CD4-positive, alpha-beta T cell treated with Interleukin-17A for 1 hour (primary cell): ENCODE measurements at regions not wholly inside any gene's neighbourhood (a gene's known extent, or its start where the extent isn't known, plus 50 kb on each side); places are given as distances from the start of the nearest gene placed in this dataset.

Source experiments
- DNase-seq: peaks from one replicate; pipeline ENCODE4 v3.0.0-alpha.2; 2020

GRCh38 chr15:87131067-87131466, 1051.4 kb downstream of the AGBL1 start:
- DNase-seq = no peak

DNA sequence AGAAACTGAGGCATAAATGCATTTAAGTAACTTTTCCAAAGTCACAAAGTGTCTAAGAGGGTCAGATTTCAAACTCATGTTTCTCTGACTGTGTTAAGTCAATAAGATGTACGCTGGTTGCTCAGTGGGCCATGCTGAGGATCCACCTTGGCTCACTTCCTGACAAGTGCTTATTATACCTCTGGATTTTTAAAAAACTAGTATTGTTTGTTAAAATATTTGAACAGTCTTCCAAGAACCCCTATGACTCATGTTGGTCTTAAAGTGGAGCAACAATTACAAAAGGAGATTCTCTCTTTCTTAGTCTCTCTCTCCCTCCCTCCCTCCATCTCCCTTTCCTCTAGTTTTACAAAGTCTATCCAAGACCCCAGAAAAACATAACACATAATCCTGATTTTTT, 1050.2 kb downstream of the AGBL1 start:
- DNase-seq = no peak

DNA sequence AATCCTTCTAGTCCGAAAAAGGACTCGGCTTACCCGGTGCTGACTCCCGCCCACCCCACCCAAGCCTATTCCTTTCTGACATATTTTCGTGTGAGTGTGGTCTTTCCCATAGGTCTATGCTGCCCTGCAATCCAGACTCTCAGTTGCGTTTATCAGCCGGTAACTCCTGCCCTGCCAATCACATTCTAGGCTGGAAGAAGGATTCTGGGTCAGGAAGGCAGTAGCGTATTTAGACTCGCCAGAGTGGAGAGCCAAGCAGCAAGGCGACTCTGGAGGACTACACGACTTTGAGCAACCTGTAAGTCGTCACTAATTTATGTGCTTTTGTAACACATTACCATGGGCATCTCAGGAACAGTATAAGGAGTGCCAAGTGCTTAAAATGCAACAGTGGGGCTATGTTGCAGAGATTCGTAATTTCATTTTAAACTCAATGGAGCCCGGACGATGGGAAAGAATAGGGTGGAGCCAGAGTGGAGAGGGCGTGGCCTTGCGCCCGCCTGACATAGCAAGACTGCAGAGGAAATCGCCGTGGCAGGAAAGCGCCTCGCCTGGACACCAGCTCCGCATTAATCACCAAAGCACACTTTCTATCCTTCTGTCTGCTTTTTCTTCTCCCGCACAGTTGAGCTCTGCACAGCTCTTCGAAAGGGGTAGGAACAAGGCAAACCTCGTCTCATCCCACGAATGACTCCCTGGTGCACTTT, 1044.2 kb downstream of the AGBL1 start:
- DNase-seq = no peak

GRCh38 chr15:87121336-87121735, 1041.7 kb downstream of the AGBL1 start:
- no peak for DNase-seq

DNA sequence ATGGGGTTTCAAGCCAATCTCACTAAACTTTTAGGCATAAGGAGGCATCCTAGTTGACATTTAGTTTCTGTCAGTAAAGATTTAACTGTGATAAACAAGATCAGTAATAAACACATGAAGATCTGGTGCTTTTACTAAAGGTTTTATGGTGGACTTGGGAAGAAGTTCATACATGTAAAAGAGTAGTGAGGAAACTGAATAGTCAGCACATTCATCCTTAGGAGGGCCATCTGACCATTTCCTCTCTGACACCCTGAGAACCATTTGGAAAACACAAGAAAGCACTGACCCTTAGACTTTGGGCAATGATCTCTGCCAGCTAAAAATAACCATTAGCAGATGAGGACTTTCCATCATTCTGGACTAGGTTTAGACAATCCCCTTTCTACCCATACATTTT, 1040.9 kb downstream of the AGBL1 start:
- no peak for DNase-seq

DNA sequence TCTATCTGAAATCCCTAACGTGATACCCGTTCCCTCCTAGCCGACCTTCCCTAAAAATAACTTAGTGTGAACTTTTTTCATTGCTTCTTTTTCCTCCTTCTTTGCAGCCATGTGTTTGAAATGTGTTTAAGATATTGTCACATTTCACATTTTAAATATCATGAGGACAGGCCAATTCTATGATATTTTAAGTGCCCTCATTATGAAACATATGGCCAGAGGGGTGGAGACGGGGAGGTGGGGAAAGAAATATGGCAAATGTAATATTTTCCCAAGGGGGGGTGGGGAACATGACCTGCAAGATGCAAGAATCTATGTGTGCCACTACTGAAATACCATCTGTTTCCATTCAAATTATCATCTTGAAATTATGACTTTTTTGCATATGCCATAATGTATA, 1039.2 kb downstream of the AGBL1 start:
- DNase-seq = no peak

DNA sequence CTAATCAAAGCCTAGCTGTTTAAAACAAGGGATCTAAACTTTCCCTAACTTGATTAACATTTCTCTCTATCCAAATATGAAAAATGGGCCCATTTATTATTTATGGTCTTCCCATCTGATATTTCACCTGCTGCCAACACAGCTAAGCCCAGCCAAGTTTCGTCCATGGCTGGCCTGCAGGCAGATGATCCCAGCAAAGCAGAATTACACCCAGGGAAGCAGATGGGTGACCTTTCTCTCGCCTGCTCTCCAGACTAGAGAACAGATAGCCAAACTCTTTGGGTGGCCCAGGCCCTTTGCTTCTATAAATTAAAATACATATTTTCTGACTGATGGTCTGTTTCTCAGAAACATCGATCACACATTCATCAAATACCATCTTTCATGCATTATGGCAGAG, 1038.8 kb downstream of the AGBL1 start:
- DNase-seq = no peak

- no peak for DNase-seq
These were observed 1036.1 kb downstream of the AGBL1 start for GRCh38 chr15:87115795-87116194.

- no peak for DNase-seq
These were observed 1020.2 kb downstream of the AGBL1 start for GRCh38 chr15:87099916-87100315.

- DNase-seq = no peak
These were observed 1009.9 kb downstream of the AGBL1 start for GRCh38 chr15:87089551-87089950.

DNA sequence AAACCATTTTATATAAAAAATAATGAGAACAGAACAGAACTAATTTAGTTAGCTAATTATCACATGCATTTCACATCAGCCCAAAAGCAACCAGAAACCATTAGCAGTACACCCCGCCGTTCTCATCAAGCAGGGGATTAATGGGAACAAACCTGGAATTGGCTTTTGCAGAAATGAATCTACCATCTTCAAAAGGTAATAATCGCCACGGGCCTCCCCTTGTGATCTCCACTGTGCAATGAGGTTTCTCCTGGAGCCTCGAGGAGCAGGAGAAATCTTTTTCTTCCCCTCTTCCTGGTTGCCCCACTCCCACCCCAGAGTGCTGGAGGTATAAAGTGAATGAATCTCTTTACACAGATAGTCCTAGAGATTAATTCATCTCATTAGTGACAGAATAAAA, 1003.5 kb downstream of the AGBL1 start:
- no peak for DNase-seq

- no peak for DNase-seq
These were observed 1002.9 kb downstream of the AGBL1 start for GRCh38 chr15:87082581-87082980.

- DNase-seq = no peak
These were observed 1000.9 kb downstream of the AGBL1 start for GRCh38 chr15:87080547-87080946.
